ENCODE measurements at regions not wholly inside any gene's neighbourhood (a gene's known extent, or its start where the extent isn't known, plus 50 kb on each side); places are given as distances from the start of the nearest gene placed in this dataset.

DNA sequence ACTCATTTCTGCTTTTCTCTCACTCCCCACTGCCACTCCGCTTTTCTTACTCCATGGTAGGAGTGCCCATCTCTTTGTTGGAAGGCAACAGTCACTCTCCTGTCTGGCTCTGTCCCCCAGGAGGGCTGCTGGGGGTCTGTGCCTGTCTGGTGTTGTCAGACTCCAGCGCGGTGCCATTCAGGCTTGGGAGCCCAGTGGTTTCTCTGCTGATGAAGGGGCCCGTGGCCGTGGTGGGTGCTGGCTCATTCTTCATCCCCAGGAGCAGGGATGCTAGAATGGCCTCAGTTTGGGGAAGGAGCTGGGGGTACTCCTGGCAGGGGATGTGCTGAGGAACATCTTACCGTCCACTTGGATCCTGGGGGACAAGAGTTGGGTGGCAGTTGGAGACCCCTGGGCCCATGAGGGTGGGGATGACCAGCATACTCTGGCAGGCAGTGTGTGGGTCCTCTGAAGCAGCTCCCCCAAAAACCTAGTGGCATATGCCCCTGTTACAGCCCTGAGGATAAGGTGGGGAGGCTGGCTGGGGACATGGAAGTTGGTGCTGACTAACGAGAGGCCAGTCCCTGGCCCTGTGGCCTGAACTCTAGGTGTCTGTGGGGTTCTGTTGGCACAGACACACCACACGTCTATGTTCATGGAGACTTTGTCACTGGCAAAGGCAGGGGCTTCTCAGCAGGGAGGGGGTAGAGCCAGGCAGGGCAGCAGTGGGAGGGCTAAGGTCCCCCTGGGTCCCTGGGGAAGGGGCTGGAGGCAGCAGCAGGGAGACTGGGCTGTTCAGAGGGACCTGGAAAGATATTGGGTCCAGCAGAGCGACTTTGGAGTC is 102.8 kb upstream of the RET start:
- no peak for DNase-seq

DNA sequence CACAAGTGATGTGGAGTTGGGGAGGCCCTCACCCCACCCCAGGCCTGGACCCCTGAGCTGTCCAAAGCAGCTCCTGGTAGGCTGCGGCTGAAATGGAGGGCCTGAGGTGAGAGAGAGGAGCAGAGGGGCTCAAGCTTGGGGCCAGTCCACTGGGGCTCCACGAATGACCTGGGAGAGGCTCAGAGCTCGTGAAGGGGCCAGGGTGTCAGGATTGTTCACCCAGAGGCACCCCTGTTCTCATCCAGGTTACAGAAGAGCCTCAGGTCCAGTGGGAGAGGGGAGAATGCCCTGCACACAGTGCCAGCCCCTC is 102.2 kb upstream of the RET start:
- no peak for DNase-seq

DNA sequence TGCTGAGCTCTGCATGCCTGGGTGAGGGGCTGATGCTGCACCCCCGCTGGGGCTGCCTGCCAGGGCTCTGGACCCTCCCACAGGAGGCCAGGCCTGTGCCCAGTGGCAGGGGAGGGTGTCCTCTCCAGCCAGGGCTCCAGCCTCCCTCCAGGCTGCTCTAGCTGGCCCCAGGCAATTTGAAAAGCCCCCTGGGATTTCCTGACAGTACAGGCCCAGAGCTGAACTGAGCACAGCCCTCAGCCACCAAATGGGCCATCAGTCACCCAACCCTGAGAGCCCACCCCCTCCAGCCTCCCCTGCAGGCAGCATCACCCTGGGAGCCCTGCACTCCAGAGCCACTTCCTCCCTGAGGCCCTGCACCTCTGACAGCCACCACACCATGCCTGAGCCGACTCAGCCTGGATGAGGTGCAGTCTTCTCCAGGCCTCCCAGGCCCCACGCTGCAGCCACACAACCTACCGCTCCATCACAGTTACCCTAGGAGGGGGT is 101.8 kb upstream of the RET start:
- DNase-seq = no peak

DNA sequence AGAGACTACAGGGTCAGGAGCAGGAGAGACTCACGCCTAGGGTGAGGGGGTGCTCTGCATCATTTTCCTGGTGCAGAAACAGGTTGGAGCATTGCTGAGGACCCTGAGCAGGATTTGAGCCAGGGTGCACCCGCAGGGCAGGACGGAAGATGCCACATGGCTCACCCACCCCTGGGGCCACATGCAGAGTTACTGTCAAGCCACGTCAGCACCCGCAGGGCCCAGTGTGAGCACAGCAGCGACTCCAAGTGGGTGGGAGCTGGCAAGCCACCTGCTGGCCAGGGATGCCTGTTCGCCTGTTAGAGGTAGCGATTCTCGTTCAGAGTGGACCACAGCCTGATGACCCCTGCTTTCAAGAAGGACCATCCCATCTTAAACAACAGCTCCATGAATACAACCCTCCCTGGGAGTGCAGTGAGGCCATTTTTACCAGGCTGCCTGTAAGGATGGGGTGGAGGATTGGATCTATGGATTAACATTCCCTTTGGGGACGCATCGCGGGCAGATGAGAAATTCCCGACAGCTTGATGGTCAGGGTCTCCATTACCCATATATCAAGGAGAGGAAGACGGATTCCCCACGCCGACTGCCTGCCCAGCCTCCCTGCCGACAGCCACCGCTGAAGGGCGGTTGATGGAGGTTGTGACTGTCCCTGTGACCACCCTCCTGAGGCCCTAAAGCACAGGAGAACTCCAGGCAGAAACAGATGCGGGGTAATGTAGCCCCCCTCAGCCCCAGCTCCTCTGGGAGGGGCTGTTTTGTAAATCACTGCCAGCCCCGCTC is 101.1 kb upstream of the RET start:
- DNase-seq = no peak

DNA sequence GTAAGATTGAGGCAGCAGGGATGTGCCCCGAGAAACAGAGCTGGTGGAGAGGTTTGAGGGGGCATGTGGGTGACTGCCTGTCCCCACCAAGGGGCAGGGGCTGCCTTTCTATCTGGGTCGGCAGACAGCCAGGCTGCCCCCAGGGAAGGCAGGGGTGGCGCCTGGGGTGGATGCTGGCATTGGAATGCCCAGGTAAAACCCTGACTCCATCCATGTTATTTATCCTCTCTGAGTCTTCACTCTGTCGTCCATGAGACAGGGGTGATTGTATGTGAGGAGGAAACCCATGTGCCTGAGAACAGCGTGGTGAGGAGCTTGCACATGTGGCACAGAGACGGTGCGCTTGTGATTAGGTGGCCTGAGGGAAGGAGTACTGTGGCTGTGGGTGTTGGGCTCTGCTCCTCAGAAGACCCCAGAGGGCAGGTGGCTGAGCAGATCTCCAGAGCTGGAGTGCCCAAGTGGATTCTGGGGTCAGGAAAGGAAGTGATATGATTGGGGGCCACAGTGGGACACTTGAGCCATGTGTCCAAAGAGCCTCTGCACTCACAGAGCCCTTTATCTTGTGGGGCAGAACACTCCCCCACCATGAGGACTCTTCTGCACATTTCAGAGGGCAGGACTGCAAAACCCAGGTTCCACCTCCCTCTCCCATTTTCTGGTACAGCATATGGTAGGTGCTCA is 100.4 kb upstream of the RET start:
- no peak for DNase-seq

DNA sequence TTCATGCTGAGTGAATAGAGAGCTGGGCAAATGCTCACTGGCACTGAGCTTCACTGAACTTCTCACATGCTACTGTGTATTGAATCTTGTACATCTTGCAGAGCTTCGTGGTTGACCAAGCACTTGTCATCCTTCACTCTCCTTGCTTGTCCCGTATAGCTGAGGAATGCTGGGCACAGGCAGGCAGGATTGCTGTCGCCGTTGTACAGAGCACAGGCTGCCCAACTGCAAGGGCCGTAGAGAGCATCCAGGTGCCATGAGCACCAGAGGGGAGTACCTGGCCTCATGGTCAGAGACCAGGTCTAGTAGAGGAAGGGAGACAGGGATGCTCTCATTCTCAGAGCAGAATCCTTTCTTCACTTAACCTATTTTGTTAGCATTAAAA is 99.8 kb upstream of the RET start:
- no peak for DNase-seq

DNA sequence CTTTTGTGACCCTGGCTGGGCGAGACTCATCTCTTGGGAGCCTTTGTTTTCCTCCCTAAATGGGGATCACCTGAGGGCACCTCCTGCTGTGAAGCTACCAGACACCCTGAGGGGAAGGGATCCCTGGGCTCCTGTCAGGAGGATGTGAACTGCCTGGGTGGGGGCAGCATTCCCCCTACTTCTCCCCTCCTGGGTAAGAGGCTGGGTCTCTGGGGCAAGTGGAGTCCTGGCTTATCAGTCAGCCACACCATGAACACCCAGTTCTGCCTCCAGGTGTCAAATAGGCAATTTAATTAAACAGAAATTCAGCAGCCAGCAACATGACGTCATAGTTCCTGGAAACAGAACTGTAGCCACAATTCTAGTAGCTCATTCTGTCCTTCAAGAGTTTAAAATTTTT is 97.7 kb upstream of the RET start:
- no peak for DNase-seq

DNA sequence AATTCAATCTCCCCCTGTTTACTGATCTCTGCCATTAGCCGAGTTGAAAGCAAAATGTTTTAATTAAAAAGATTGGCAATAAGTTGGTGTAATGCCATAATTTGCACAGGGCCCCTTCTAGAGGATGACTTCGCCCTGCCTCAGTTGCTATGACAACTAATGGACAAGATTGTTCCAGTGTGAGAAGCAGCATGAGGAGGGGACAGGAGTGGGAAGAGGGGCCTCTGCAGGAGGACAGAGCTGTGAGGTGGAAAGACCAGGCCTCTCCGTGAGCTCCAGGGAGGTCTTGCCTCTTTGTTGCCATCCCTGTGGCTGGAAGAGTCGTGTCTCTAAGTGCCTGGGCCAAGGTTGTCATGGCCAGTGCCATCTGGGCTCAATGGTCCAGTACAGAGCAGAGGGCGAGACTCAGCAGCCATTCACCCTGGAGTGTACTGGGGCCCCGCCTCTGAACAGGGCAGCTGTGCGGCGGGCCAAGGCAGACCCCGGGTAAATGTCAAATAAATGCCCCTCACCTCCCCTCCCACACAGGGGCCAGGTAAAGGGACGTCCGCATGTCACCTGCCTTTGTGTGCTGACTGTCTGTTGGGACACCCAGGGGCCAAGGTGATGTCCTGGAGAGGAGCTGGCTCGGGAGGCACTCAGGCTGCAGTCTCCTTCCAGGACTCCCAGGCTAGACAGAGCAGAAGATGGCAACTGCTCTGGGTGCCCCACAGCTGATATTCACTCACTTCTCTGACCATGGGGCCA is 97.0 kb upstream of the RET start:
- DNase-seq = no peak

DNA sequence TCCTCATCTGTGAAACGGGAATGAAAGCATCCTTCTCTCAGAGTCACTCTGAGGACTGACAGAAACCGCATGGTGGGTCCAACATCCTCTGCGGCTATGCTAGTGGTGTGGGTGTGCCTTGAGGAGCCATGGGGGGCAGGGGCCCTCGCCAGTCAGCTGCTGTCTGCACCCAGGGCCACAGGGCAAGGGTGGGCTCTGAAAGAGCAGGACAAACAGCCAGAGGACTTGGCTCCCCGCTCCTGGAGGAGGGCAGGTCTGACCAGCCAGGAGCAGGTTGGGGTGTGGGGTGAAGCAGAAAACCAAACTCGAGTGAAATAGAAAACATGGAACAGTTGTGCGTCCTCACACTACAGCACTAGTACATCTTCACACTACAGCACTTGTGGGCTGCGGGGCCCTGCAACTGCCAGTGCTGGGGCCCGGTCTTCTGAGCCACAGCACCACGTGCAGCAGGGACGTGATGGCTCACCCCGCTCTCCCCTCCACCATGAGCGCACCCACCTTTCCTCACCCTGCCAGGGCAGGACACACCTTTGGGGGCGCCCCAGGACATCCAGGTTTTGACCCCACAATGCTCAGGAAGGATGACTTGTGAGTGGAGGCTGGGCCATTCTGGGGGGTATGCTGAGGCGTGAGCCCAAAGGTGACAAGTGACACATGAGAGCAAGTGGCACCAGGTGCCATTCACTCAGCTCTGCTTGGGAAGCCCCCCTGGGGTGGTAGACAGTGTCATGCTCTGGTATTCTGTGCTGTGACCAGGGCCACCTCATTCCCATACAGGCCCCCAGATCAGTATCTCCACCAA is 96.1 kb upstream of the RET start:
- DNase-seq = no peak

DNA sequence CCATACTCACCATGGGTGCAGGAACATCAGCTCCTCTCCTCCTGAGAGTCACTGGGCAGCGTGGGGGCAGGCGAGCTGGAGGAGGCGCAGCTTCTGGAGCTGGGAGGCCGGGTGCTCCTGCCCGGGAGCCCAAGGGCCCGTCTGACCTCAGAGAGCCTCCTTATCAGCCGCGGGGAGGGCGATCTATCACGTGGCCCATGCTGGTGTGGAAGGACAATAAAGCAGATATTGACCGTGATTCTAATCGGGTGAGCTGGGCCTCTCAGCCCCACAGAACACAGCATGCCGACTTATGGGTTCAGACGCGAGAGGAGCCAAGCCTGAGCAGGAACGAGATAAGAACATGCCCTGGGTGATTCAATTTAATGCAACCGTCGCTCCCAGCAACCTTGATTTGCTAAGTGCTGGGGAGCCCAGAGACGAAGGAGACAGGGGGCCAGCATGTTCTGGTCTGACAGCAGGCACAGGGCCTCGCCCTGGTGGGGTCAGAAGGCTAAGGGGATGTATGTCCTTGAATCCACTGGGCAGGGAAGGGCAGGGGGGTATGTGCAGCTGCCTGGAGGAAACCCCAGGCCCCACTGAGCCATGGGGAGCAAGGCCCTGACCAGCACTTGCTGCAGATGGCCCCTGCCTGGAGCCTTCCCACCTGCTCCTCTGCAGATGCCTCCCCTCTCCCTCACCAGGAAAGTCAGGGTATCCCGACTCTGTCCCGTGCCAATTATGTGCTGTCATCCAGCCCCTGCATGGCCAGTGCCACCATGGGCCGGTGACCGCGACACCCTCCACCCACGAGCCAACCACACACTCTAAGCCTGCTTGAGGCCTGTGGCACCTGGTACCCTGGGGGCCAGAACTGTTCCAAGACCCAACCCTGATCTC is 95.3 kb upstream of the RET start:
- no peak for DNase-seq

DNA sequence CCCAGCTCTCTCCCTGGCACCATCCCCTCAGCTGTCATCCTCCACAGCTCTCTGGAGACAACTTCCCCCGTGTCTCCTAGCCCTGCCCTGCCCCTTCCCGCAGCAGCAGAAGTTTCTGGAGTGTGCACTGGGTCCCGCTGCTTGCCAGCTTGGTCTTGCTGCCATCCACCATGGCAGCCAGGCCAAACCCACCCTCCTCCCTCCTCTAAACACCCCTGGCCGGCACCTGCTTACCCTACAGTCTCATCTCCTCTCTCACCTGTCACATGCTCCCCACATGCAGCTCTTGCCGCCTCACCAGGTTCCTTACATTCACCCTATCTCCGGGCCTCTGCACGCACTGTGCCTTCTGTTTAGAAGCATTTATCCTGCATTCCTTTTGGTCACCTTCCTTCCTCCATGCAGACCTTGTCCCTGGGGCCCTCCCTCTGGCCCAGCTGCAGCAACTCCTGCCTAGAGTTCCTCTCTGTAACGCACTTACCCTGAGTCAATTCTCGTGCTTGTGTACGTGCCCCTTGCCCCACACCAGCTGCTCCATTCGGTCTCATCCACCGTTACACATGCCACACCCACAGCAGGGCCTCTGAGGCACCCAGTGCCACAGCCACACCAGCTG is 93.9 kb upstream of the RET start:
- no peak for DNase-seq

DNA sequence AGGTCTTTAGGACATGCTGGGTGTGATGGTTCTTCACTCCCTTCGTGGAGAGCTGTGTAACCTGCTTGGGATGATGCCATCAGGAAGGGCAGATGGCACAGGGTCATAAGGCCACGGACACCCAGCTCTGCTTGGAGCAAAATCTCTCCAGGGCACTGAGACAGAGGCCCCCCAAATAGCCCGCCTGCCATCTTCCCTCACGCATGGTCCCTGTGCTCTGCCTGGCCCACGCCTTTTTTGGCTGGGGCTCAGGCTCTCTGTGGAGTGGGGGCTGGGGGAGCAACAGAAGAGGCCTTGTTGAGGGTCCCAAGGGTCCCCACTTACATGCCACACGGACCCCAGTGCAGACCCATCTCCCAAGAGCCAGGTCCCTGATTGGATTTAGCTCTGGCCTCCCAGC is 93.3 kb upstream of the RET start:
- no peak for DNase-seq

DNA sequence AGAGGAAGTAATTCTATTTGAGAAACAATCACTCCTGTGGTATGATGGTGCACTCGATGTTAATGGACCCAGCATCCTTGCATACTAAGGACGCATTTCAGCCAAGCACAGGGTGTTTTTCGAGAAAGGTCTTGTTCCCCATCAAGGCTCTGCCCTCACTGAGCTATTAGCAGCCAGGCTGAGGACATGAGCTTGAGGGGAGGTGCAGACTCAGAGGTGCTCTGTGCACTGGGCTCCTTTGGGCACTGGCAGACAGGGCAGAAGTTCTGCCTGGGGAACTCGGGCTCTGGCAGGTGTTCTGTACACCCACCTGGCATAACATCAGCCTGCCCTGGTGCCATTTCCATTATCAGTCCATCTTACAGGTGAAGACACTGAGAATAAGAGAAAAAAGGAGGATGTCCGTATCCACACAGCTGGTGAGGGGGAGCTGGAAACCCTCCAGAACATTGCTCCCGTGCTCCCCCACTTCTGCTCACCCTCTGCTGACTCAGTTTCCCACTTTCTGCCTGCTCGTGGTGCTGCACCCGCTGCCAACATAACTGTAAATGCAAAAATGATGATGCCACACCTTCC is 92.7 kb upstream of the RET start:
- DNase-seq = no peak

DNA sequence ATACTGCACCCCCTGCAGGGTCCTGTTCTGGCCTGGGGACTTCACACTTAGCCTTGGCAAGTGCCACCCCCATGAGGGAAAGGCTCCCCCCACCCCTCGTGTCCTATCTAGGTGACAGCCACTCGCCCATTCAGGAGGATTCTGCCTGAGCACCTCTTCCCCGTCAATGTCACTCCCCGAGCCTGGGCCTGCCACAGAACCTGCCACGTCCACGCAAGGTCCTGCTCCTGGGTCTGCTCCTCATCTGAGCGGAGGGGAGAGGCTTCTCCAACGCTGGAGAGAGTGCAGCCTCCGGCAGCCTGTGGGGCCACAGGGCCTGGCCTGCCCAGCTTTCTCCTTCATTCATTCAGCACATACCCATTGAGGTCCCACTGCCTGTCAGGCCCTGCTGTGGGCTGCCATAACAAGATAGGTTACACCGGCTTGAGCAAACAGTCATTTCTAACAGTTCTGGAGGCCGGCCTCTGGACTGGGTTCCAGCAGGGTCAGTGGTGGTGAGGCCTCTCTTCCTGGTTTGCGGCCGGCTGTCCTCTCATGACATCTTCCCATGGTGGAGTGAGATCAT is 92.0 kb upstream of the RET start:
- DNase-seq = no peak

DNA sequence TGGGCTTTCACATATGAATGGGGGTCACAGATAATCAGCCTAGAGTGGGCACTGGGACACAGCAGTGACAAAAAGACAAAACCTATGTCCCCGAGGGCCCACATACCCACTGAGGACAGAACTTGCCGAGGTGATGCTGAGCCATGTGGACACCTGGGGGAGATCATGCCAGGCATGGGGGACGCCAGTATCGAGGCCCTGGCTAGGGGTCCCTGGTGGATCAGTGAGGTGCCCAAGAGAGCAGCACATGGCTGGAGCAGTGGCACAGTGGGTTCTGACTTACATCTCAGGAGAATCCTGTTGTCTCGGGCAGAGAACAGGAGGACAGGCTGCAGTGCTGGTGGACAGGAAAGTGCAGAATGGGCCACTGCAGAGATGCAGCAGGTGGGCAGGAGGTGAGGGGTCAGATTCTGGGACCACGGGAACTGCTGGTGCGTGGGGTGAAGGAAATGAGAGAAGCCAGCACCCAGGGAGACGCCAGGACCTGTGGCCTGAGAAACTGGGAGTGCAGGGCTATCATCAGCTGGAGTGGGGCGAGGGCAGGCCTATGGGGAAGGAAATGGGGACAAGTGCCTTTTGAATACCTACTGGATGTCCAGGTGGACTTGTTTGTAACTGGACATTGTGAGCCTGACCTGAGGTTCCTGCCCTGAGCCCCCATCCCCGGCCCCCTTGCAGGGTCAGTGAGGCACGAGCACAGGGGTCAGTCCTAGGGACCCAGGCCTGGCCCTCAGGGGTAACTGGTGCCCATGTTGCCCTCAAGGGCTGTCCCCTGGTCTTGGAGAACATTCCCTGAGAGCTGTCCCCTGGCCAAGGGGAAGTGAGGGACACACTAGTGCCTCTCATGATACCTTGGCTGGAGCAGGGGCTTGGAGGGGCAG is 91.2 kb upstream of the RET start:
- DNase-seq = no peak

DNA sequence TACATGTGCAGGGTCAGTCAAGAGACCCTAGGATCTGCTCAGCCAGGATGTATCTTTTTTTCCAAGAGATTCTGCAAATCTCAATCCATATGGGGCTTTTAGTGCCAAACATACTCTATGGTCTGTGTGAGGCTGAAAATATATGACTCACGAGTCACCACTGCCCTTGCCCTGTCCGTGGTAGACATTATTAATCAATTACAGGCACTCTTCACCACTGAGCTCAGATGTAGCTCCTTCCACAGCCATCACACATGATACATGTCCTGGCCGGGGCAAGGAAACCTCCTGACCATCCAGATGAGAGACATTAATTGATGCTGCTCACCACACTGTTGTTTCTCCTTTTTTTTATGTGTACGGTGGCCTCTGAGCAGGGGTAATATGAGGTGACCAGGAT is 90.2 kb upstream of the RET start:
- no peak for DNase-seq

DNA sequence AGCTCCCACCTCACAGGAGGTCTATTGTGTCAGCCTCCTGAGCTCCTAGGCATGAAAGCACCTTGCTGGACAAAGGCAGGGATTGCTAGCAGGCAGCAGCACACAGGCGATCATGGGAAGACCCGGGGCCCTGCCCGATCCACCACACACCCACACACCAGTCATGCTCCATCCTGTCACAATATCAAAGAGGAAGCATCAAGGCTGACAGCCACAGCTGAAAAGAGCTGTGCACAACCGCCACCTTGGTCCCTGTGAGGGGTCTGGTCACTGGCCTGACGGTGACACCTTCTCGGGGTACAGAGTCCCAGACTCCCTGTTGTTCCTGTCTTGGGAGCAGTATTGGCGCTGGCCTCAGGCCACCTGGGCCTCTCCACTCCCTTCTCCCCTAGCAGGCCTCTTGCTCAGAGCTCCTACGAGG is 89.7 kb upstream of the RET start:
- DNase-seq = no peak

DNA sequence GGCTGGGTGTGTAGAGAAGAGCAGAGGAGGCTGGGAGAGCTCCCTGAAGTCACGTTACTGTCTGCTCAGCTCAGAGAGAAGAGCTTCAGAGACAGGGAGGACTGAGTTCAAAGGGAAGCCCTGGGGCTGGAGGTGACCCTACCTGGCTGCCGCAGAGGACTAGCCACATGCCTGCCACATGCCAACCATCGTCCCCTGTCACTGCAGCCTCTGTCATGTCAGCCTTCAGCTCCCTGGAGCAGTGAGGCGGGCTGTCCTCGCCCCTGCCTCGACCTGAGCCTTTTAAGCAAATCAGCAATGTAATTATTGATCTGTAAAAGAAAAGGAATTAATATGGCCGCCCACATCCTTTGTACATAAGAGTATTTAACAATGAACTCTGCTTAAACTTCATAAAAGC is 89.3 kb upstream of the RET start:
- no peak for DNase-seq

DNA sequence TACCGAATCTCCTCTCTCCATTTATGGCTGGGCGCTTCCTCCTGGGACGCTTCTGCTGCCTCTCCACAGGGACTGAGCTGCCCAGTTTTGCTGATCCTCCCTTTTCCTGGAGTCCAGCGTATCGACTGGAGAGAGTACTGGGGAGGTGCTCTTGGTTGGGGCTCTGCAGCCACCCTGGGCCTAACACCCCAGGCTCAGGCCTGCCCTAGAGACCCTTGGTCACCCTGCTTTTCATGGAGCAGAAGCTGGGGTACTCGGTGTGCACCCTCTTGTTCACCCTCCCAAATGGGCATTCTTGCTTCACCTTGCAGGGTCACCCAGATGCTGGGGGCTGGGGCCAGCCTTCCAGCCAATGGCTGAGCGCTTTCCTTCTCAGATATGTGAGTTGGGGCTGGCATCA is 88.8 kb upstream of the RET start:
- no peak for DNase-seq
